Epithelial cell of esophagus (primary cell): ENCODE measurements at regions not wholly inside any gene's neighbourhood (a gene's known extent, or its start where the extent isn't known, plus 50 kb on each side); places are given as distances from the start of the nearest gene placed in this dataset.

ENCODE experiments used
- DNase-seq: peaks from one replicate; pipeline ENCODE4 v3.0.0; 2010; ENCODE audit warnings: low read depth
- H3K4me3 ChIP-seq: 2 replicates; pipeline ENCODE4 v1.5.1; 2011; ENCODE audit warnings: mild to moderate bottlenecking, low read length, control low read depth
- CTCF ChIP-seq: IDR thresholded peaks from 2 replicates; pipeline ENCODE4 v1.5.1; 2011; ENCODE audit warnings: low read depth, mild to moderate bottlenecking, low read length, control low read depth, inconsistent platforms; ENCODE audit not compliant: insufficient read depth; ENCODE audit errors: missing control alignments

GRCh38 chr6:101102702-101103101, 221.6 kb upstream of the ASCC3 start:
- DNase-seq: peak; percentile 19
- no peak overlapping the region for H3K4me3 ChIP-seq
- TF ChIP-seq CTCF: no peak

DNA sequence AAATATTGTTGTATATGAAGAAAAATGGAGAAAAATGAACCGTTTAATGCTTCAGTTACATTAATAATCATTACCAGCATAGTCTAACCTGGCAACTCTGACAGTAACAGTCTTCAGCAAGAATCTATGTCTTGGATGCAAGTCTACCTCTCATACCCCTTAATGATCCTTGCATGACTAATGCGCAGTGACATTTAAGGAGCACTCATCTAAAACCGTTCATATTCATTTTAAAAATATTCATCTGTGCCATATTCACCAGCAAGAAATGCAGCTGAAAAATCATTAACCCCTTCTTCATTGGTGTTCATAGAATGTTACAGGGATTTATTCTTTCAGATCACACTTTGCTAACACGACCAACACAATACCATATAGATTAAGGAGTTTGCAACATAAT, 227.2 kb upstream of the ASCC3 start:
- H3K4me3 ChIP-seq: no peak overlapping the region
- no peak for TF ChIP-seq CTCF
- DNase-seq: no peak

- DNase-seq: peak; percentile 75
- no peak for TF ChIP-seq CTCF
- H3K4me3 ChIP-seq: no peak overlapping the region
Observed at GRCh38 chr6:101110814-101111213, 229.7 kb upstream of the ASCC3 start.

- peak; percentile 52 for DNase-seq
- no peak overlapping the region for H3K4me3 ChIP-seq
- TF ChIP-seq CTCF: no peak
Observed at GRCh38 chr6:101113468-101114260, 232.5 kb upstream of the ASCC3 start.

DNA sequence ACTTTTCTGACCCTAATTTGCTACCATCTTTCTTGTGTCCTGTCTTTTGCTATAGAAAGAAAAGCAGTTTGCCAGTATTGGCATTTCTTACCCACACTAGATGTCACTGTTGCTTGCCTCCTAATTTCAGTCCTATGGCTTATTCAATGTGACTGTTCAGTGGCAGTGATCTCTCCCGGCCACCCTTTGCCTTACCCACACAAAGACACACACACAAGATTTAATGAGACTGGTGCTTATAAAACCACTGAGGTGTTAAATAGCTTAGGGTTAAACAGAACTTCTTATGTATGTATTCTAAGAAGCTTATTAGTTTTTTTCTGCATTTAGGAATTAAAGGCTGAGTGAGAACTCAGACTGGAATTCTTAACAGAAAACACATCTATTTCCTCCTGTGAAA, 233.6 kb upstream of the ASCC3 start:
- no peak overlapping the region for H3K4me3 ChIP-seq
- DNase-seq: peak; percentile 59
- peak; percentile 80 for TF ChIP-seq CTCF

DNA sequence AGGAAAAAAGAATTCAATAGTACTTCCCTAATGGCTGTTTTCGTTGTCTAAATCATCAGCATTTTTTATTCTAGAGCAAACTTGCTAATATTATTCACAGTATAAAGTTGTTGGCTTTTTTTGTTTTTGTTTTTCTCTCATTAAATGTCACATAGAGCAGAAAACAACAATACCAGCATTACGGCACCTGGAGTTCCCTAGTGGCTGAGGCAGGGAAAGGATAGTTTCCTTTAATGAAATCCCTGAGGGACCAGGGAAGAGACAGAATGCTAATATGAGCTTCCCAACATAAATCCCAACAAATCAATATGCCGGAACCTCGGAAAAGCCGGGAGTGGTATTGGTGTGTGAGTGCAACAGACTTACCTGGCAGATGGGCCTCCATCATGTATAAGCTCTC, 235.2 kb upstream of the ASCC3 start:
- TF ChIP-seq CTCF: no peak
- no peak for DNase-seq
- no peak overlapping the region for H3K4me3 ChIP-seq
